ENCODE measurements at regions not wholly inside any gene's neighbourhood (a gene's known extent, or its start where the extent isn't known, plus 50 kb on each side); places are given as distances from the start of the nearest gene placed in this dataset.

DNA sequence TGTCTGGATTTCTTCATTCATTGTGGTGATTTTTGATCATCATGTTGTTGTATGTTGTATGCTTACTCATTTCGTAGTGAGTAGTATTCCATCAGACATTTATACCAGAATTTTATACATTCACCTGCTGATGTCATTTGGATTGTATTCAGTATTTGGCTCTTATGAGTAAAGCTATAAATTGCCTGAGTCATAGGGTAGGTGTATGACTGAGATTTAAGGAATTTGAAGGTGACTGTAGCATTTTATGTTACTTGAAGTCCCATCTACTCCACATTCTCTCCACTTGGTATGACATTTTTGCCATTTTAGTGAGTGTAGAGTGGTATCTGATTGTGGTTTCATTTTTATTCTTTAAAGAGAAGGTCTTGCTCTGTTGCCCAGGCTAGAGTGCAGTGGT lies 548.2 kb downstream of the TBC1D22A start:
- Histone ChIP-seq H3K4me1 (ENCODE audit: control insufficient read depth, insufficient read depth, low read length) (no peaks in the 10 kb centered on the region), H3K27ac (ENCODE audit: low read length) (no peak overlapping the region), H3K36me3 (ENCODE audit: control insufficient read depth, insufficient read depth, low read length) (no peaks in the 10 kb centered on the region), H3K4me3 (ENCODE audit: low read length) (no peak overlapping the region), H3K9me3 (ENCODE audit: control insufficient read depth, insufficient read depth, low read length) (no peaks in the 10 kb centered on the region), H3K27me3 (ENCODE audit: control insufficient read depth, insufficient read depth, low read length) (peaks cover 2% of the 10 kb centered on the region)
- H3K27ac Mint-ChIP-seq = no peak overlapping the region
- no peaks in the 10 kb centered on the region for H3K4me1 Mint-ChIP-seq
- no peak overlapping the region for H3K4me3 Mint-ChIP-seq
- DNase-seq = no peak
- intact Hi-C loops (cut with micrococcal nuclease) = no loop called here
- WGBS (ENCODE audit: insufficient coverage) = no CpG with 5 or more reads among the region's 1 CpG
- no peaks in the 10 kb centered on the region for H3K36me3 Mint-ChIP-seq
- ATAC-seq = no peak
- peaks cover 0 to 2% of the 10 kb centered on the region in 2 donors for H3K9me3 Mint-ChIP-seq
- no peak for TF ChIP-seq CTCF (IDR thresholded peaks at IDR 0.05)
- peaks cover 7 to 28% of the 10 kb centered on the region in 2 donors for H3K27me3 Mint-ChIP-seq (ENCODE audit: low read depth in 2 of 2)

DNA sequence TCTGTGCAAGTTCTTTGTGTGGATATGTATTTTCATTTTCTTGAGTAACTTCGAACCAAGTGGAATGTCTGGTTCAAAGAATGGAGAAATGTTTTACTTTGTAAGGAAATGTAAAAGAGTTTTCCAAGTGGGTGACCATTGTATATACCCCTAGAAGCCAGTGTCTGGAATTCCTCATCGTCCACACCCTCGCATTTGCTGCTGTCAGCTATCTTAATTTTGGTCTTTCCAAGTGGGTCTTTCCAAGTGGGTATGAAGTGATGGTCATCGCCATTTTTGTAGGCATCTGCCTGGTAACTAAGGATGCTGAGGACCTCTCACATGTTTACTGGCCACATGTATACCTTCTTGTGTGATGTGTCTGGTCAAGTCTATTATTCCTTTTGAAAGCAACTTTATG lies 547.5 kb downstream of the TBC1D22A start:
- Histone ChIP-seq H3K4me1 (ENCODE audit: control insufficient read depth, insufficient read depth, low read length) (no peaks in the 10 kb centered on the region), H3K9me3 (ENCODE audit: control insufficient read depth, insufficient read depth, low read length) (no peaks in the 10 kb centered on the region), H3K36me3 (ENCODE audit: control insufficient read depth, insufficient read depth, low read length) (no peaks in the 10 kb centered on the region), H3K4me3 (ENCODE audit: low read length) (no peak overlapping the region), H3K27ac (ENCODE audit: low read length) (no peak overlapping the region), H3K27me3 (ENCODE audit: control insufficient read depth, insufficient read depth, low read length) (peaks cover 2% of the 10 kb centered on the region)
- no peak for TF ChIP-seq CTCF (IDR thresholded peaks at IDR 0.05)
- DNase-seq (no peak), ATAC-seq (no peak)
- H3K36me3 Mint-ChIP-seq = no peaks in the 10 kb centered on the region
- H3K27ac Mint-ChIP-seq = no peak overlapping the region
- intact Hi-C loops (cut with micrococcal nuclease) = no loop called here
- peaks cover 5 to 21% of the 10 kb centered on the region in 2 donors for H3K27me3 Mint-ChIP-seq (ENCODE audit: low read depth in 2 of 2)
- peaks cover 0 to 2% of the 10 kb centered on the region in 2 donors for H3K9me3 Mint-ChIP-seq
- H3K4me1 Mint-ChIP-seq = no peaks in the 10 kb centered on the region
- no peak overlapping the region for H3K4me3 Mint-ChIP-seq
- WGBS (ENCODE audit: insufficient coverage) = 94% methylated on average over 4 of the region's 4 CpGs

GRCh38 chr22:47309476-47309875 lies 547.0 kb downstream of the TBC1D22A start:
- peaks cover 0 to 2% of the 10 kb centered on the region in 2 donors for H3K9me3 Mint-ChIP-seq
- H3K27ac Mint-ChIP-seq = no peak overlapping the region

More at GRCh38 chr22:47309476-47309875, 547.0 kb downstream of the TBC1D22A start:
- DNase-seq = no peak
- H3K36me3 Mint-ChIP-seq = no peaks in the 10 kb centered on the region
- Histone ChIP-seq H3K4me3 (ENCODE audit: low read length) (no peak overlapping the region), H3K27ac (ENCODE audit: low read length) (no peak overlapping the region), H3K9me3 (ENCODE audit: control insufficient read depth, insufficient read depth, low read length) (no peaks in the 10 kb centered on the region), H3K36me3 (ENCODE audit: control insufficient read depth, insufficient read depth, low read length) (no peaks in the 10 kb centered on the region), H3K27me3 (ENCODE audit: control insufficient read depth, insufficient read depth, low read length) (peaks cover 2% of the 10 kb centered on the region), H3K4me1 (ENCODE audit: control insufficient read depth, insufficient read depth, low read length) (no peaks in the 10 kb centered on the region)
- WGBS (ENCODE audit: insufficient coverage) = 80% methylated on average over 6 of the region's 6 CpGs
- intact Hi-C loops (cut with micrococcal nuclease) = no loop called here
- peaks cover 5 to 17% of the 10 kb centered on the region in 2 donors for H3K27me3 Mint-ChIP-seq (ENCODE audit: low read depth in 2 of 2)
- H3K4me1 Mint-ChIP-seq = no peaks in the 10 kb centered on the region
- no peak overlapping the region for H3K4me3 Mint-ChIP-seq
- no peak for ATAC-seq
- TF ChIP-seq CTCF (IDR thresholded peaks at IDR 0.05) = no peak
